ENCODE measurements at regions not wholly inside any gene's neighbourhood (a gene's known extent, or its start where the extent isn't known, plus 50 kb on each side); places are given as distances from the start of the nearest gene placed in this dataset.

- POLR2A ChIA-PET, result interaction anchor here (1.1 to 4.1 kb wide), 8 partner anchors 8 to 68 kb away, joined by 3 to 42 read pairs (median 12); a partner anchor contains a TSS
- no peak for TF ChIP-seq FOXM1 (IDR thresholded peaks at IDR 0.05; ENCODE audit: borderline replicate concordance)
- TF ChIP-seq PKNOX1 (IDR thresholded peaks at IDR 0.05), result no peak
- TF ChIP-seq FOXA1 (IDR thresholded peaks at IDR 0.05), result no peak
- TF ChIP-seq SP1 (IDR thresholded peaks at IDR 0.05), result no peak
- TF ChIP-seq NFRKB (IDR thresholded peaks at IDR 0.05), result no peak
- TF ChIP-seq ZNF384 (IDR thresholded peaks at IDR 0.05), result no peak
- no peak for TF ChIP-seq CTBP1 (IDR thresholded peaks at IDR 0.05; ENCODE audit: borderline replicate concordance)
- TF ChIP-seq BHLHE40 (IDR thresholded peaks at IDR 0.05; ENCODE audit: borderline replicate concordance), result no peak
- TF ChIP-seq LEF1 (IDR thresholded peaks at IDR 0.05; ENCODE audit: borderline replicate concordance), result no peak
- TF ChIP-seq L3MBTL2 (conservative IDR thresholded peaks at IDR 0.05), result no peak
- CTCF ChIA-PET, result no interaction called here
- DNase-seq (ENCODE audit: extremely low spot score), result no peak
Measured at GRCh38 chr6:26224940-26225847, 138.0 kb downstream of the HFE start.

GRCh38 chr6:26225848-26226578, 138.8 kb downstream of the HFE start:
- no peak for DNase-seq (ENCODE audit: extremely low spot score)
- ChIA-PET POLR2A (interaction anchor here (1.1 to 4.1 kb wide), 6 partner anchors 8 to 60 kb away, joined by 3 to 42 read pairs (median 9); a partner anchor contains a TSS), CTCF (no interaction called here)
- TF ChIP-seq TARDBP (IDR thresholded peaks at IDR 0.05), result no peak

GRCh38 chr6:26226579-26226967, 138.4 kb upstream of the BTN3A2 start:
- POLR2A ChIA-PET, result interaction anchor here (1.1 to 3.8 kb wide), 6 partner anchors 7 to 59 kb away, joined by 3 to 42 read pairs (median 6); a partner anchor contains a TSS
- CTCF ChIA-PET, result no interaction called here
- TF ChIP-seq ARNT (IDR thresholded peaks at IDR 0.05) (no peak), CTBP1 (IDR thresholded peaks at IDR 0.05; ENCODE audit: borderline replicate concordance) (no peak)
- no peak for DNase-seq (ENCODE audit: extremely low spot score)

GRCh38 chr6:26230351-26230750, 134.6 kb upstream of the BTN3A2 start:
- no peak for TF ChIP-seq ZNF384 (IDR thresholded peaks at IDR 0.05)
- no peak for TF ChIP-seq ELF4 (IDR thresholded peaks at IDR 0.05)
- no peak for TF ChIP-seq CTBP1 (IDR thresholded peaks at IDR 0.05; ENCODE audit: borderline replicate concordance)
- no peak for TF ChIP-seq SUZ12 (IDR thresholded peaks at IDR 0.05)
- TF ChIP-seq L3MBTL2 (conservative IDR thresholded peaks at IDR 0.05), result no peak
- no peak for TF ChIP-seq ARNT (IDR thresholded peaks at IDR 0.05)
- no peak for TF ChIP-seq HDGF (IDR thresholded peaks at IDR 0.05; ENCODE audit: borderline replicate concordance)
- no peak for TF ChIP-seq FOXK2 (IDR thresholded peaks at IDR 0.05)
- TF ChIP-seq PKNOX1 (IDR thresholded peaks at IDR 0.05), result no peak
- TF ChIP-seq SP1 (IDR thresholded peaks at IDR 0.05), result no peak
- no peak for TF ChIP-seq BHLHE40 (IDR thresholded peaks at IDR 0.05; ENCODE audit: borderline replicate concordance)
- ChIA-PET POLR2A (interaction anchor here (1.1 kb wide), 2 partner anchors 25 to 55 kb away, joined by 3 to 4 read pairs; a partner anchor contains a TSS), CTCF (no interaction called here)
- DNase-seq (ENCODE audit: extremely low spot score), result no peak

- POLR2A ChIA-PET, result interaction anchor here (1.1 kb wide), 1 partner anchor 54 kb away, joined by 4 read pairs; a partner anchor contains a TSS
- CTCF ChIA-PET, result no interaction called here
- no peak for DNase-seq (ENCODE audit: extremely low spot score)
- TF ChIP-seq CTBP1 (IDR thresholded peaks at IDR 0.05; ENCODE audit: borderline replicate concordance) (no peak), ARNT (IDR thresholded peaks at IDR 0.05) (no peak), PKNOX1 (IDR thresholded peaks at IDR 0.05) (no peak), HDGF (IDR thresholded peaks at IDR 0.05; ENCODE audit: borderline replicate concordance) (no peak), ZNF384 (IDR thresholded peaks at IDR 0.05) (no peak), LEF1 (IDR thresholded peaks at IDR 0.05; ENCODE audit: borderline replicate concordance) (no peak), BHLHE40 (IDR thresholded peaks at IDR 0.05; ENCODE audit: borderline replicate concordance) (no peak), NFRKB (IDR thresholded peaks at IDR 0.05) (no peak), SUZ12 (IDR thresholded peaks at IDR 0.05) (no peak), SP1 (IDR thresholded peaks at IDR 0.05) (no peak), FOXM1 (IDR thresholded peaks at IDR 0.05; ENCODE audit: borderline replicate concordance) (no peak), L3MBTL2 (conservative IDR thresholded peaks at IDR 0.05) (no peak), TARDBP (IDR thresholded peaks at IDR 0.05) (no peak), ELF4 (IDR thresholded peaks at IDR 0.05) (no peak), FOXK2 (IDR thresholded peaks at IDR 0.05) (no peak), FOXA1 (IDR thresholded peaks at IDR 0.05) (no peak)
Measured at GRCh38 chr6:26231006-26231587, 133.9 kb upstream of the BTN3A2 start.

Measured in HEK293T (cell line).